Activated T-helper 2 cell treated with anti-CD3 and anti-CD28 coated beads, Interferon-gamma antibody, Interleukin-2, Interleukin-4, amounts not matched to agents 10 μg/mL and 5 μg/mL and 100 μg/mL, durations not matched to agents 14 hours and 24 hours and 36 hours (primary cell): ENCODE measurements at regions not wholly inside any gene's neighbourhood (a gene's known extent, or its start where the extent isn't known, plus 50 kb on each side); places are given as distances from the start of the nearest gene placed in this dataset.

ENCODE experiments used
- DNase-seq: peaks from one replicate; pipeline ENCODE4 v3.0.0; 2021; ENCODE audit warnings: low spot score
- H3K27ac Mint-ChIP-seq: one replicate; pipeline ENCODE4 v1.8.0; 2021; ENCODE audit warnings: mixed read lengths
- H3K27me3 Mint-ChIP-seq: one replicate; pipeline ENCODE4 v1.8.0; 2021; ENCODE audit warnings: low read depth, mixed read lengths
- H3K36me3 Mint-ChIP-seq: one replicate; pipeline ENCODE4 v1.8.0; 2021; ENCODE audit warnings: low read depth, mixed read lengths
- H3K4me1 Mint-ChIP-seq: one replicate; pipeline ENCODE4 v1.8.0; 2021; ENCODE audit warnings: low read depth, mixed read lengths
- H3K4me3 Mint-ChIP-seq: one replicate; pipeline ENCODE4 v1.8.0; 2021; ENCODE audit warnings: low read depth, mild to moderate bottlenecking, moderate library complexity, mixed read lengths
- H3K9me3 Mint-ChIP-seq: one replicate; pipeline ENCODE4 v1.8.0; 2021; ENCODE audit warnings: mixed read lengths
- intact Hi-C: fragments of 100-400 bp; cut with micrococcal nuclease; formaldehyde crosslinking; loops from one replicate; pipeline ENCODE4 v1.15.1; 2023

GRCh38 chr13:80040196-80040980 is 300.5 kb downstream of the SPRY2 start:
- no peaks in the 10 kb centered on the region for H3K4me1 Mint-ChIP-seq
- H3K27me3 Mint-ChIP-seq: no peaks in the 10 kb centered on the region
- no peaks in the 10 kb centered on the region for H3K36me3 Mint-ChIP-seq
- intact Hi-C loops: no loop called here
- no peak for DNase-seq
- H3K4me3 Mint-ChIP-seq: no peak overlapping the region
- no peak overlapping the region for H3K27ac Mint-ChIP-seq
- H3K9me3 Mint-ChIP-seq: no peaks in the 10 kb centered on the region

GRCh38 chr13:80039000-80039399 is 301.9 kb downstream of the SPRY2 start:
- Mint-ChIP-seq H3K27ac (no peak overlapping the region), H3K27me3 (no peaks in the 10 kb centered on the region), H3K4me1 (no peaks in the 10 kb centered on the region), H3K36me3 (no peaks in the 10 kb centered on the region), H3K4me3 (no peak overlapping the region), H3K9me3 (no peaks in the 10 kb centered on the region)
- intact Hi-C loops: no loop called here
- no peak for DNase-seq

- Mint-ChIP-seq H3K4me3 (no peak overlapping the region), H3K4me1 (no peaks in the 10 kb centered on the region), H3K36me3 (no peaks in the 10 kb centered on the region), H3K27me3 (no peaks in the 10 kb centered on the region), H3K9me3 (no peaks in the 10 kb centered on the region), H3K27ac (no peak overlapping the region)
- no peak for DNase-seq
- intact Hi-C loops: no loop called here
Observed at GRCh38 chr13:80038371-80038770, 302.6 kb downstream of the SPRY2 start.

- Mint-ChIP-seq H3K4me3 (no peak overlapping the region), H3K36me3 (no peaks in the 10 kb centered on the region), H3K4me1 (no peaks in the 10 kb centered on the region), H3K9me3 (no peaks in the 10 kb centered on the region), H3K27ac (no peak overlapping the region), H3K27me3 (no peaks in the 10 kb centered on the region)
- DNase-seq: no peak
- intact Hi-C loops: no loop called here
Observed at GRCh38 chr13:80037505-80037888, 303.4 kb downstream of the SPRY2 start.

- H3K4me3 Mint-ChIP-seq: no peak overlapping the region
- no peaks in the 10 kb centered on the region for H3K27me3 Mint-ChIP-seq
- no peaks in the 10 kb centered on the region for H3K4me1 Mint-ChIP-seq
- no peak overlapping the region for H3K27ac Mint-ChIP-seq
- no peak for DNase-seq
- H3K9me3 Mint-ChIP-seq: no peaks in the 10 kb centered on the region
- intact Hi-C loops: no loop called here
- no peaks in the 10 kb centered on the region for H3K36me3 Mint-ChIP-seq
Observed at GRCh38 chr13:80036845-80037504, 304.0 kb downstream of the SPRY2 start.

GRCh38 chr13:80035096-80035495 is 305.8 kb downstream of the SPRY2 start:
- Mint-ChIP-seq H3K27ac (no peak overlapping the region), H3K27me3 (no peaks in the 10 kb centered on the region), H3K4me1 (no peaks in the 10 kb centered on the region), H3K4me3 (no peak overlapping the region), H3K9me3 (no peaks in the 10 kb centered on the region), H3K36me3 (no peaks in the 10 kb centered on the region)
- intact Hi-C loops: no loop called here
- DNase-seq: no peak

- H3K27ac Mint-ChIP-seq: no peak overlapping the region
- DNase-seq: no peak
- no peaks in the 10 kb centered on the region for H3K27me3 Mint-ChIP-seq
- intact Hi-C loops: no loop called here
- H3K4me1 Mint-ChIP-seq: no peaks in the 10 kb centered on the region
- no peaks in the 10 kb centered on the region for H3K36me3 Mint-ChIP-seq
- H3K9me3 Mint-ChIP-seq: no peaks in the 10 kb centered on the region
- H3K4me3 Mint-ChIP-seq: no peak overlapping the region
Observed at GRCh38 chr13:80033951-80034350, 307.0 kb downstream of the SPRY2 start.

GRCh38 chr13:80033286-80033685 is 307.6 kb downstream of the SPRY2 start:
- no peak overlapping the region for H3K4me3 Mint-ChIP-seq
- no peaks in the 10 kb centered on the region for H3K36me3 Mint-ChIP-seq
- no peak overlapping the region for H3K27ac Mint-ChIP-seq
- no peaks in the 10 kb centered on the region for H3K4me1 Mint-ChIP-seq
- DNase-seq: no peak
- H3K27me3 Mint-ChIP-seq: no peaks in the 10 kb centered on the region
- intact Hi-C loops: no loop called here
- no peaks in the 10 kb centered on the region for H3K9me3 Mint-ChIP-seq

- DNase-seq: no peak
- no peaks in the 10 kb centered on the region for H3K4me1 Mint-ChIP-seq
- intact Hi-C loops: no loop called here
Observed at GRCh38 chr13:80030491-80030890, 310.4 kb downstream of the SPRY2 start.

GRCh38 chr13:80029170-80029569 is 311.8 kb downstream of the SPRY2 start:
- H3K9me3 Mint-ChIP-seq: no peaks in the 10 kb centered on the region
- DNase-seq: no peak
- no peak overlapping the region for H3K4me3 Mint-ChIP-seq
- H3K36me3 Mint-ChIP-seq: no peaks in the 10 kb centered on the region
- intact Hi-C loops: no loop called here
- H3K27ac Mint-ChIP-seq: no peak overlapping the region
- H3K27me3 Mint-ChIP-seq: no peaks in the 10 kb centered on the region
- no peaks in the 10 kb centered on the region for H3K4me1 Mint-ChIP-seq

More at GRCh38 chr13:80030491-80030890, 310.4 kb downstream of the SPRY2 start:
- Mint-ChIP-seq H3K27ac (no peak overlapping the region), H3K27me3 (no peaks in the 10 kb centered on the region), H3K9me3 (no peaks in the 10 kb centered on the region), H3K4me3 (no peak overlapping the region), H3K36me3 (no peaks in the 10 kb centered on the region)

GRCh38 chr13:80022146-80022545 is 318.8 kb downstream of the SPRY2 start:
- intact Hi-C loops: no loop called here
- H3K27ac Mint-ChIP-seq: no peak overlapping the region
- H3K27me3 Mint-ChIP-seq: no peaks in the 10 kb centered on the region
- no peaks in the 10 kb centered on the region for H3K9me3 Mint-ChIP-seq
- no peaks in the 10 kb centered on the region for H3K36me3 Mint-ChIP-seq
- DNase-seq: no peak
- no peak overlapping the region for H3K4me3 Mint-ChIP-seq
- no peaks in the 10 kb centered on the region for H3K4me1 Mint-ChIP-seq

- Mint-ChIP-seq H3K9me3 (no peaks in the 10 kb centered on the region), H3K4me3 (no peak overlapping the region), H3K27ac (no peak overlapping the region), H3K4me1 (no peaks in the 10 kb centered on the region), H3K27me3 (no peaks in the 10 kb centered on the region), H3K36me3 (no peaks in the 10 kb centered on the region)
- intact Hi-C loops: no loop called here
- DNase-seq: no peak
Observed at GRCh38 chr13:80012251-80012650, 328.7 kb downstream of the SPRY2 start.

- intact Hi-C loops: no loop called here
- Mint-ChIP-seq H3K4me3 (no peak overlapping the region), H3K27ac (no peak overlapping the region), H3K4me1 (no peaks in the 10 kb centered on the region), H3K27me3 (no peaks in the 10 kb centered on the region), H3K36me3 (no peaks in the 10 kb centered on the region), H3K9me3 (no peaks in the 10 kb centered on the region)
- no peak for DNase-seq
Observed at GRCh38 chr13:80011448-80012212, 329.3 kb downstream of the SPRY2 start.
